Stromal cell of bone marrow (primary cell): ENCODE measurements at regions not wholly inside any gene's neighbourhood (a gene's known extent, or its start where the extent isn't known, plus 50 kb on each side); places are given as distances from the start of the nearest gene placed in this dataset.

Experiments
- DNase-seq: peaks from one replicate; pipeline ENCODE4 v3.0.0-alpha.2; 2012; ENCODE audit warnings: low read depth

DNA sequence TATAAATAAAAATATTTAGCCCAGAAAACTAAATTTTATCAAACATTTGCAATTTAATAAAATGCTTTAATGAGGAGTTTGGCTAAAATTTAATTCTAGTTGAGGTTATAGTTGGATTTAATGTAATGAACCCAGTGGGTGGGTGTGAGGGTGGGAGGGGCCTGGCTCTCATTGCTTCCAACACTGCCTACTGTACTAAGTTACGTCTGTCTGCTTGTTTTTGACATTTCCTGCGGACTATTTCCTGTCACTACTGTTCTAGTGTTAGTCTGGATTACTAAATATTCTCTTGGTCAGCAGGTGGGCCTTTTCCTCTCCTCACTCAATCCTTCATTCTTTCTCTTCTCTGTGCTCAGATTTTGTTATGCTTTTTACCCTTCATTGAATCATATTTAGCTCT is 82.5 kb upstream of the MAP3K7 start:
- no peak for DNase-seq

DNA sequence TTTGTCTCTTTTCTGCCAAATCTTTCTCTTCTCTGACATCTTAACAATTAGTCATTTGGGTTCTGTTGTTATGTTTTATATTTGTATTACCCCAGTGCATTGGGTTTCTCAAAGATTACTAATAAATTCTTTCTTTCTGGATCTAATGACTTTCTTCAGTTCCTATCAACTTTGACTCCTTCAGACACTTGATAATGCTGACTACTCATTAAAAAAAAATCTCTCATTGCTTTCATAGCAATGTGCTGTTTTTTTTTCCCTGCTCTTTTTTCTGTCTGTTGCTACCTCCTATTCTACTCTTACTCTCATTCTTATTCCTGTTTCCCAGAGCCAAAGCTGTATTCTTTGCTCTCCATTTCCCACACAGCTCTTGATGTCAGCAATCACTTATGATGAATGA is 81.3 kb upstream of the MAP3K7 start:
- DNase-seq = no peak

DNA sequence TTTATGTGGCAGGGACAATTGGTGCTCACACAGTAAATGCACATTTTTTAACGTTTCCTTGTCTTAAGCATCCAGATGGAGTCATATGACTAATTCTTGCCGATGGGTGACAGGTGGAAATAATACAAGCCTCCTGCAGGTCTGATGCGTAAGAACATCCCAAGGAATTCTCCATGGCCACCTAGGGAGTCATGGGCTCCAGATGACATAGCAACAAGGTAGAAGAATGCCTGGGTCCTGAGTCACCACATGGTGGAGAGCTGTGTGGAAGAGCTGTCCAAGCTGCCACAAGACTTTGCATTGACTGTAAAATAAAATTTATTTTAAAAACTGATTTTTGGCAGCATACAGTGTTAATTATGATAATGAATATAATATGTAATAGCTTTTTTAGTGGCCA is 77.0 kb upstream of the MAP3K7 start:
- no peak for DNase-seq

DNA sequence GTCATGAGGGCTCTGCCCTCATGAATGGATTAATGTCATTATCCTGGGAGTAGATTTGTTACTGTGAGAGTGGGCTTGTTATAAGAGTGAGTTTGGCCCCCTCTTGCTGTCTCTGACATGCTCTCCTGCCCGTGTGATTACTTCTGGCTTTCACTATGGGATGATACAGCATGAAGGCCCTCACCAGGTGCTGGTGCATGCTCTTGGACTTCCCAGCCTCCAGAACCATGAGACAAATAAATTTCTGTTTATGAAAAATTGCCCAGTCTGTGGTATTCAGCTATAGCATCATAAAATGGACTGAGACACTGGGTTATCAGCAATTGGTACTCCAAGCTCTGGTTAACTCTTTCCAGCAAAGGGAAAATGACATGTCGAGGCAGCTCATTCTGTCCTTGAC is 76.2 kb upstream of the MAP3K7 start:
- DNase-seq = no peak

DNA sequence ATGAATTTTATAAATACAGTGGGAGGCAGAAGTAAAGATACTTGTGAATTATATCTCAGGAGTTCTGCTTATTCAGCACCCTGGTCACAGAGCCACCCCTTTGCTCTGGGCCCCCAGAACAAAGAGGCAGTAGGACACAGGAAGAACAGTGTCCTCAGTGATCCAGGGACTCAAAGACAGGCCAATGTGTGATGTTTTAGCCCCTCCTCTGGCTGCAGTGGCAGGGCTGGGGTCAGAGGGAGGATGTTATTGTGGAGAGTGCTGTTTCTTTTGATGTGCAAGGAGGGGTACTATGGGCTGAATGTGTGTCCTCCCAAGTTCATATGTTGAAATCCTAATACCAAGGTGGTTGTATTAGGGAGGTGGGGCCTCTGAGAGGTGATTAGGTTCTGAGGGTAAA is 74.1 kb upstream of the MAP3K7 start:
- no peak for DNase-seq

DNA sequence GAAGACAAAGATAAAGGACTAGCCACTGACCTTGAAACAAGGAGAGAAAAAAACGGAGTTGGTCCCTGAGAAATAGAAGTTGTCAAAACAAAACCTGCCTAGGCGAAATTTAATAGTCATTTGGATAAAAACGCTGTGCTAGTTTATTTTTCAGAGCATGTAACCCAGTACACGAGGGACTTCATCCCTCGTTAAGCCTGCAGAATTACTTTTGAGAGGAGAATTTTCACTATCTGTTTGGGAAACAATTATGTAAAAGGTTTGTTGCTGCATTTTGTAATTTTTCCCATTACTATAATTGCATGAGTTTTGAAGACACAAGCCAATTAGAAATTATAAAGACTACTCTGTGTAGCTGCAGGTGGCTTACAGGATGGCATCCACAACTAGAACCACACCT is 71.6 kb upstream of the MAP3K7 start:
- DNase-seq = no peak

DNA sequence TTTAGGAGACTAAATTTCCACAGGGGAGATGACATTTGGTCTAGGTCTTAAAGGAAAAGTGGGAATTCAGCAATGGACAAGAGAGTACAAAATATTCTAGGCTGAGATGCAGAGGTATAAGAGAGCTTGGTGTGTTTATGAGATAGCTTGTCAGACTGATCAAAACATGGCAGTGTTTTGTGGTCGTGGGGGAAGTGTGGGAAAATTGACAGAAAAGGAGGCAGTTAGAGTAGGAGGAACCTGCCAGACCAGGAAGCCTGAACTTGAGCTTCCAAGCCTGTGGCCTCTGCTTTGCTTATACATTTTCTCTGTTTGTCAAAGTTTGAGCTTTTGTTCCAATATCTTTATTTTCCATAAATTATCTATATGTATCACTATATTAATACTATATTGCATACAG is 69.5 kb upstream of the MAP3K7 start:
- no peak for DNase-seq

DNA sequence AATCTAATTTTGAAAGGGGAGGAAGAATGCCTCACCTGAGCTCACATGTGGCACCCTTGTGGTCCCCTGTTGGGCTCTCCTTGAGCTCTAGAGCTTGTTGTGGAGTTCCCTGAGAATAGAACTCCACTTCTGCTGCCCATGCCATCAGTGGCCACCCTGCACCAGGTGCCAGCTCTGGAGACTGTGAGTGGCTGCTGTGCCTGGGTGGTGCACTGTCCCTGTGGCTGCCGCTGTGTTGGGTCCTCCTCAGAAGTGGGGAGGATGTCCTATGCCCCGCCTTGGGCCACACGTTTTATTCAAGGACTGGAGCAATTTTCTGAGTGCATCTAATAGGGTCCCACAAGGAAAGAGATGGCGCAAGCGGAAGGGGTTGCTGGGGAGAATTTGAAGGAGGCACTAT is 67.9 kb upstream of the MAP3K7 start:
- no peak for DNase-seq

DNA sequence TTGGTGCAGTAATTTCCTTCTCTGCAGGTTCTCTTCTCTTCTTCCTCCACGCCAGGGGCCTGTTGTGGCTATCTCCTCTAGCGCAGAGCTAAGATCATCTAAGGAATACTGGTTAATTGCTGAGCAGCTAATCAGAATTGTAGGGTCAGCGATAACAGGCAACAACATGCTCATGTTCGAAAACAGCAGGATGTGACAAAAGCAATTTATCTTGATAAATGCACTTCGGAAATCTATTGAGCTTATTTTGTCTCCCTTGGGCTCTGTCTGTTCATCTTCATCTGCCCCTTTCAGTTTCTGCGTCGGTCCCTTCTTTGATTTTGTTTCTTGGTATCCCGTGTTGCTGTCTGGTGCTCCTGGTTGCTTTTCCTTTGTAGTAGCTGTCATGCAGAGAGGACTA is 67.3 kb upstream of the MAP3K7 start:
- no peak for DNase-seq

DNA sequence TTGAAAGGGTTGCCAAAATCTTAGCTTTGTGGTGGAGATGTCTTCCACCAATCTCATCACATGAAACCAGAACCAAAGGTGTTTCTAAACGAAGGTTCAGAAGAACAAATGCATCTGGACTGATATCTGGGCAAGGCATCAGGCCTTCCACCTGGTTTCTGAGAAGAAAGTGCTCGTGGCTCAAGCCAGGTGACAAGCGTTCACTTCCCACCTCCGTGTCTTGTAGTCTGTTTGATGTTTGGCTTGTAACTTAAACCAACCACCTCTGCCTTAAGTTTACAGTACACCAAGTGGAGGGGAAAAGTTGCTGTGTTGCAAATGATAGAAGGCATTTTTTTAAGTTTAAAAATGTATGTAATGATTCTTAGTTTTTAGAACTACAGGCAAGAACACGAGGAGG is 66.9 kb upstream of the MAP3K7 start:
- DNase-seq = no peak

DNA sequence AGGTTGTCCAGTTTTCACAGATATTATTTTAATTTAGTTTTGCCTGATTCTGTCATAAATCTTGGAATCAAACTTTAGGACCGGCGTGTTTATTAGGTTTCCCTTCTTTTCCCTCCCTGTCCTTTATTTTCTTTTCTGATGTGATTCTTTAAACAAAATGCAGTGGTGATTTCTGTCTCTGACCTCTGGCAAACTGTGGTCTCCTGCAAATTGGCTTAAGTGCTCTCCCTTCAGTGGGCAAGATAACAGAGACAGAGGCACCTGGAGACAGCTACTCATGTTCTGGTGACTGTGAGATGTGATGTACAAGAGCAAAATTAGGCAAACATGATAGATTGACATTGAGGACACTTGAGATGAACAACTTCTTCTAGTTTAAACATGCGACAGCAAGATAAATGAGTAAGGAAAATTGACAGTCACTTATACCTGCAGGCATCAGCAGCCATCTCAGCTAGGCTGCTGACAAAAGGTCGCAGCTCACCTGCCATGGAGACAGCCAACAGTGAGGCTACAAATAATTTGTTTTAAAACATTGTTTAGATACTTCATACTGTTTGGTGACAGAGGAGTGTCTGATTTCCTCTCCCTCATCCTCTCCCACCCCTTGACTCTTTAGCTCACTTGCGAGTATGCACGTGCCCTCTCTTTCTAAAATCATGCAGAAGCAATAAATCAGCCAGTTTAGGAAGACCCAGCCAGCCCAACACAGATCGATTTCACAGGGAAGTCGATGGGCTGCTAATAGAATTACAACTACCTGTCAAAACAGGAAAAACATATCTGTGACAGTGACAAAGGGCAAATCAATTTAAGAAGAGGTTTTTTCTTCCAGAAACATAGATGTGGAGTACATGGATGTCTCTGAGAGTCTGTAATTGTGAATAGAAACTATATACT is 63.4 kb upstream of the MAP3K7 start:
- DNase-seq = no peak

DNA sequence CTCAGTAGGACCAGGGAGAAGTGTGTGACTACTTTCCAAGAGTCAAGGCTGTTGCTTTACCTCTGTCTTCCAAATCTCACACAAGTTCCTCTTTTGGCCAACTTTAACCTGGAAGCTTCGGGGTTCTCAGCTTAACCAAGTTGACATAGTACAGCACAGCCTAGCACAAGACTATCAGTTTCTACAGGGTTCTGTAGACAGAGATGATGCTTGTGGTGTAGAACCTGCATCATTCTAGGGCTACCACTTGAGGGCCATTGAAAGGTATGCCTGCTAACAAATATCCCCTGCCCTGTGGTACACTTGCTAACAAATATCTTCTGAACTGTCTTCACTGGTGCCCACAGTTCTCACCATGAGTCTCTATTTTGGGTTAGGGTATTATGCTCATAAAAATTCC is 62.0 kb upstream of the MAP3K7 start:
- DNase-seq = no peak

DNA sequence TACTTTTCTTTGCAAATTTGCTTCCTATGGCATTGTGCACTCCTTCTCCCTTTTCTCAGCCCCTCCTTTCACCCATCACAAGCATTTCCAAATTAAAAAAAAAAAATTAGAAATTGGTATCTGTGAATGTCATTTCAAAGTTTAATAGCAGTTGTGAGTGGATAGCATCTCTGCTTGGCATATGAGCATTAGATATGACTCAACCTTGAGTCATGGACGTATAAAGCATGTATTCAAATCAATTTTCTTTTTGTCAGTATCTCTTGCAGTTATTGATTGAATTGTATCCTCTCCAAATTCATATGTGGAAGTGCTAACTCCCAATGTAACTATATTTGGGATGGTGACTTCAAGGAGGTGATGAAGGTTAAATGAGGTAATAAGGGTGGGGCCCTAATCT is 60.1 kb upstream of the MAP3K7 start:
- no peak for DNase-seq

DNA sequence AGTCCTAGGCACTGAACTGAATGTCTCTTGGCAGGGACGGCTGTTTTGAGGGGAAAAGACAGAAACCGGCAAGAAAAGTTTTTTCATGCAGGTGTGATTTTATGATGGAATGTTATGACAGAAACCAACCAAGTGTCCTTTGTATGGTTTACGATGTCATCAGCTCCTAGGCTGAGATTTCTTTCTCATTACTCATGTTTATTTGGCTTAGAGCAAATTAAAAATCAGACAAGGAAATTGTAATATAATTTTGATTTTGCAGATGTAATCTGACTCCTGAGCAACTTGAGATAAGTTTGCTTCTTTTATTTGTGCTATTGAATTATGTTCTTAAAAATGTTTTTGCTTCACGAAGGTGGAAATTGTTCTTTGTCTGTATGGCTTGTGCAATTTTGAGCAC is 58.8 kb upstream of the MAP3K7 start:
- DNase-seq = no peak

DNA sequence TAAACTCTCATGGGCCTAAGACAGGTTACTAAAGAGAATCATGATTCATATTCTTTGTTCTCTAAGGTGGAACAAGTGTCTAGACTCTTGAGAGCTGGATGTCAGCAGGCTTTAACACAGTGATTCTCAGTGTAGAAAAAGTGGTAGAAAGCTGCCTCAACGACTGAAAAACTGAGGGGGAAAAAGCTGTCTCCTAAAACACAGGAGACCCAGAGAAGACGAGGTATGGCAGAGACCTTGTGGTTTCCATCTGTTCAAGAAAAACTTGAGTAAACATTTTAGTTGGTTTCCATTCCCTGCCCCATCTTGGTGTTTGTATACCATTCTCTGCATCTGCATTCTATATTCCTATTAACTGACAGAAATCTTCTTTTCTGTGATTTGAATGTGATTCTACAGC is 57.6 kb upstream of the MAP3K7 start:
- DNase-seq = no peak

DNA sequence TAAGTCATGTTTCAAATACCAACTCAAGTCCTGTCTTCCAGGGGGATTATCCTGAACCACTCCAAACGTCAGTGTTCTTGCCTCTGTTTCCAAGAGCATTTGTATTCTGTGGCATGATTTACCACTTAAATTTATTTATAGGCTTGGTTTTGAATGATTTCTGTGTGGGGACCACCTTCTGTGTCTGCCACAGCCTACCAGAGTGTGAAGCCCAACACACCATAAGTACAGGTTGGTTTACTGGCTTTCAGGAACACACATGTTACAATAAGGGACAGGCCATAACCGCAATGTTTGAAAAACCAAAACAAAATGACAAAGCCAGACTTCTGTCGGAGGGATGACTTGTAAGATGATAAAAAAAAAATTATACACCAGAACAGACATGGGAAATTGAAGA is 56.5 kb upstream of the MAP3K7 start:
- no peak for DNase-seq

DNA sequence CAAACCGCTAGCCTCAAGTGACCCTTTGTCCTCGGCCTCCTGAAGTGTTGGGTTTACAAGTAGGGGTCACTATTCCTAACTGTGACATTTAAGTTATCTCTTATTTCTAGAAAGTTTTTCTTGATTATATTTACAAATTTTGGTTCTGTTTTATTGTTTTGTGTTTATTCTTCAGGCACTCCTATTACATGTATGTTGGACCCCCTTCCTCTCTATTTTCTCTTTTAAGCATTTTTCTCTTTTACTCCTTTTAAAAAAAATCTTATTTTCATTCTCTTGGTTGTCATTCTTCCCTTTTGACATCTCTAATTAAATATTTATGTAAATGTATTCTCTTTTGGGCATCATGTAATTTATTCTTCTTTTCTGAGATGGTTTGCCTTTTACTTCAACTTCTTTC is 50.4 kb upstream of the MAP3K7 start:
- DNase-seq = no peak
